ENCODE measurements at regions not wholly inside any gene's neighbourhood (a gene's known extent, or its start where the extent isn't known, plus 50 kb on each side); places are given as distances from the start of the nearest gene placed in this dataset.

GRCh38 chr18:41357708-41358107 is 597.3 kb upstream of the PIK3C3 start:
- no peak for DNase-seq

- DNase-seq = no peak
Observed at GRCh38 chr18:41353777-41354528, 601.1 kb upstream of the PIK3C3 start.

DNA sequence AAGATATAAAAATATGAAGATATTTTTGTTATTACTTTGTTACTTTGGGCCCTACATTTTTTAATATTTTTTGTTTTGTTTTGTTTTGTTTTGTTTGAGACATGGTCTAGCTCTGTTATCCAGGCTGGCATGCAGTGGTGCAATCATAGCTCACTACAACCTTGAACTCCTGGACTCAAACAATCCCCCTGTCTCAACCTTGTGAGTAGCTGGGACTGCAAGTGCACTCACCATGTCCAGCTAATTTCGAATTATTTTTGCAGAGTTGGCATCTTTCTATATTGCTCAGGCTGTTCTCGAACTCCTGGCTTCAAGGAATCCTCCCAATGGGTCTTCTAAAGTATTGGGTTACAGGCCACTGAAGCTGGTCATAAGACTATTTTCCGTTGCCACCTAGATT is 603.6 kb upstream of the PIK3C3 start:
- no peak for DNase-seq

DNA sequence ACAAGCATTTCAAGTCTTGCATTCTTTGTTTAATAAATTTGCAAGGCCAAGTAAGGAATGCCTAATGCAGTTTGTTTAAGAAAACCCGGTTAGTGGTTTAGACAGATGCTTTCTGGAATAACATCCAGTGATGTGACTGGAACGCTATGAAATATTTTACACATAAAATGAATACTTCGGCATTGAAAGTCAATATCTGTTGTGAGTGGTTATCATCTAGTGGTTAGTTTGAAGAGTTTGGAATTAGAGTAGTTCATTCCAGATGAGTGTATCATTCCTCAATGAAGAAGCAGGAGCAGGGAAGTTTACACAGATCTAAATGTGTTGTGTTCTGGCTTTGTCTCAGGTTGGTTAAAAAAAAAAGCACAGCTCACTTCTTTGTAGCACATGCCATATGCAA is 608.0 kb upstream of the PIK3C3 start:
- DNase-seq = no peak

- DNase-seq = no peak
Observed at GRCh38 chr18:41343808-41344207, 611.2 kb upstream of the PIK3C3 start.

- DNase-seq = no peak
Observed at GRCh38 chr18:41338341-41338740, 616.7 kb upstream of the PIK3C3 start.

DNA sequence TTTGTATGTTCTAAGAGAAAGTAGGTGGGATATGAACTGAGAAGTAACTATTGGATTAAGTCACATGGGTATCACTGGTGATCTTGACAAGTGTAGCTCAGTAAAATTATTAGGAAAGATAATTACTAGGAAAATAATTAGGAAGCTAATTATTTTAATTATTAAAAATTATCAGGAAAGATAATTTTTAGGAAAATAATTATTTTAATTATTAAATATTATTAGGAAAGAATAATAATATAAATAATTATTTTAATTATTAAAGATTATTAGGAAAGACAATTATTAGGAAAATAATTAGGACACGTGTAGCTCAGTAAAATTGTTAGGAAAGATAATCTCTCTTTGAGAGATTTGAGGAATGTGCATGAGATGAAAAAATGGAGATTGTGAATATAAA is 623.4 kb upstream of the PIK3C3 start:
- no peak for DNase-seq

GRCh38 chr18:41326311-41326710 is 628.7 kb upstream of the PIK3C3 start:
- no peak for DNase-seq

DNA sequence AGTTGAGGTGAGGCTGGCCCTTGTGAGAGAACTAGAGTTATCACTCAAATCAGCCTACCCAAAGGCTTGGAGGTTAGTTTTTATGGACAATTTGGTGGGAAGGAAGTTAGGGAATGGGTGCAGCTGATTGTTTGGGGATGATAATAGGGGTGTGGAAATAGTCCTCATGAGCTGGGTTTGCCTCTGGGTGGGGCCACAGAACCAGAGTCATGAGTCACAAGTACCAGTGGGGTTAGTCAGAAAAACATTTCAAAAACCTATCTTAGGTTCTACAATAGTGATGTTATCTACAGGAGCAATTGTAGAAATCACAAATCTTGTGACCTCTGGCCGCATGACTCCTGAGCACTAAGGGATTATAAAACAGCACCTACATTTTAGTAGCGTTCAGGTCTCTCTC is 630.1 kb upstream of the PIK3C3 start:
- no peak for DNase-seq

GRCh38 chr18:41324020-41324791 is 630.8 kb upstream of the PIK3C3 start:
- no peak for DNase-seq

DNA sequence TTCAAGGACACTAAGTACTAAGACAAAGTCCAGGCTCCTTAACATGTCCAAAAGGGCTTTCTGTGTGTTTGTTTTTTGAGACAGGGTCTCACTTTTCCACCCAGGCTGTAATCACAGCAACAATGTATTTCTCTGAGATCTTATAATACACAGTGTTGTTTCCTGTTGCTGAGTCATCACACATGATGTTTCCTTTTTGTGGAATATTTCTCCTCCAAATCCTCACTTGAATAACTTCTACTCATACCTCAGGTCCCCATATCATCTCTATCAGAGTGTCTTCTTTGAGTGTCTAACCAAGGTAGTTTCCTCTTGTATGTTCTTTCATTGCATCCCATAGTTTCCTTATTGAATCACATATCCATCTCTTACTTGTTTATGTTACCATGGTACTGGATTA is 632.0 kb upstream of the PIK3C3 start:
- no peak for DNase-seq

- DNase-seq = no peak
Observed at GRCh38 chr18:41320100-41320499, 634.9 kb upstream of the PIK3C3 start.

GRCh38 chr18:41315134-41315533 is 639.9 kb upstream of the PIK3C3 start:
- no peak for DNase-seq

DNA sequence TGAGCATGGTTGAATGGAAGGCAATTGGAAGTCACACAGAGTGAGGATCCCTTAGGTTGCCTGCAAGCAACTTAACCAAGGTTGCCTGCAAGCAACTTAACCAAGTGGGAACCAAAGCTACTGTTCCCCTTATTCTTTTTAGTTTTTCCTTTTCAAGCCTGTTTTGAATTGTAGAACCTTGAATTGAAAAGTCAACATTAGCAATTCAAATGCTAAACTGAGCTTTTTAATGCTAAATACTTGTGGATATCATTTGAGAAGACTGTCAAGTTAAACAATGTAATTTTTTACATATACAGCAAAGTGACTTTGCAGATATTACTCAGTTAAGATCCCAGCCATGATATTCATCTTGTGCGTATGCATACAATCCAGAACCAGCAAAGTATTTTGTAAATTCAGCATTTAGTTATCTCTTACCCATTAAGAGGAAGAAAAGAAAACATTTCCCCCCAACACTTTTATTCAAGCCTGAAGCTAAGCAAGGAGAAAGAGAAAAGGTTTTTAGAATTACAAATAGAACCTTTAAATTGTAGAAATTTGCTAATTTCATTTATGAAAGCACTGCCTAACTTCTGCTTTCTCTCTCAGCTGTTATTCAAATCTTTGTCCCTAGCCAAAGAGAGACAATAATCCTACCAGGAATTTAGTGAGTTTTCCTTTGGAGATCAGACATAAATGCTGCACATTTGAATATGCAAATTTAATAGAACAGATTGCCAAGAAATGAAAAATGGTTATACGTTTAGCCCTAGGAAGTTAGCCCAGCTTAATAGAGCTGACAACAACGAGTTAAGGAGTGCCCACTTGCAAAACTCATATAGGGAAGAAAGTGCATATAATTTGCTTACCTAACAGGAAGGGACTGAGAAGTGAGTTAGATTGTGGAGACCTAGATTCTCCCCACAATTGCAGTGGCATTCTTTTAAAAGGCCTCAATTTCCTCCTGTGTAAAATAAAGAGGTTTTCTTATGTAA is 643.2 kb upstream of the PIK3C3 start:
- no peak for DNase-seq

- DNase-seq = no peak
Observed at GRCh38 chr18:41297740-41298139, 657.3 kb upstream of the PIK3C3 start.

DNA sequence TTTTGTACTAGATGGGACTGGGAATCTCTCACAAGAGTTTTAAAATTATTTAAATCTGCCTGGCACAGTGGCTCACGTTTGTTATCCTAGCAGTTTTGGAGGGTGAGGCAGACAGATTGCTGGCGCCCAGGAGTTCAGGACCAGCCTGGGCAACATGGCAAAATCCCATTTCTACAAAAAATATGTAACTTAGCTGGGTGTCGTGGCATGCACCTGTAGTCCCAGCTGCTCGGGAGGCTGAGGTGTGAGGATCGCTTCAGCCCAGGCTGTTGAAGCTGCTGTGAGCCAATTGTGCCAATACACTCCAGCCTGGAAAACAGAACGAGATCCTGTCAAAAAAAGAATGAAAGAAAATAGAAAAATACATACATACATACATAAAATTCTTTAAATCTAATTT is 685.7 kb upstream of the PIK3C3 start:
- DNase-seq = no peak

GRCh38 chr18:41268271-41268670 is 686.8 kb upstream of the PIK3C3 start:
- DNase-seq = no peak

GRCh38 chr18:41266616-41267015 is 688.4 kb upstream of the PIK3C3 start:
- no peak for DNase-seq

- no peak for DNase-seq
Observed at GRCh38 chr18:41266204-41266603, 688.8 kb upstream of the PIK3C3 start.

- DNase-seq = no peak
Observed at GRCh38 chr18:41265047-41265446, 690.0 kb upstream of the PIK3C3 start.

GRCh38 chr18:41263956-41264355 is 691.1 kb upstream of the PIK3C3 start:
- no peak for DNase-seq

- no peak for DNase-seq
Observed at GRCh38 chr18:41262688-41263087, 692.3 kb upstream of the PIK3C3 start.
